Loucy (cell line): ENCODE measurements at regions not wholly inside any gene's neighbourhood (a gene's known extent, or its start where the extent isn't known, plus 50 kb on each side); places are given as distances from the start of the nearest gene placed in this dataset.

Experiments
- CTCF ChIP-seq: fragments of 200-600 bp; sonication (generic); conservative IDR thresholded peaks from 2 replicates; pipeline ENCODE4 v1.5.1; 2014; ENCODE audit warnings: mild to moderate bottlenecking, antibody characterized with exemption, low read length
- EZH2phosphoT487 ChIP-seq: fragments of 200-600 bp; IDR thresholded peaks from 2 replicates; pipeline ENCODE4 v1.6.1; 2018; ENCODE audit warnings: antibody characterized with exemption, mild to moderate bottlenecking, moderate library complexity, borderline replicate concordance

- TF ChIP-seq CTCF: no peak
- no peak for TF ChIP-seq EZH2phosphoT487
These were observed 293.6 kb upstream of the ZC3H12C start for GRCh38 chr11:109799604-109800003.
